ENCODE measurements at regions not wholly inside any gene's neighbourhood (a gene's known extent, or its start where the extent isn't known, plus 50 kb on each side); places are given as distances from the start of the nearest gene placed in this dataset.

DNA sequence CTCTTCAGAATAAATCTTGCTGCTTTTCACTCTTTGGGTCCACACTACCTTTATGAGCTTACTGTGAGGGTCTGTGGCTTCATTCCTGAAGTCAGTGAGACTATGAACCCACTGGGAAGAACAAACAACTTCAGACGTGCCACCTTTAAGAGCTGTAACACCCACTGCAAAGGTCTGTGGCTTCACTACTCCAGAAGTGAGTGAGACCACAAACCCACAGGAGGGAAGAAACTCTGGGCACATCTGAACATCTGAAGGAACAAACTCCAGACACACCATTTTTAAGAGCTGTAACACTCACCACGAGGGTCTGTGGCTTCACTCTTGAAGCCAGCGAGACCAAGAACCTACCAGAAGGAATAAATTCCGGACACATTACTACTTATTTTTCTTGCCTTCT, 964.1 kb upstream of the NXPH2 start:
- H4K8ac ChIP-seq (replicated peaks; ENCODE audit: insufficient read length, low read depth, low read length): no peak overlapping the region
- no peaks in the 10 kb centered on the region for H3K27me3 ChIP-seq (ENCODE audit: insufficient read depth, low read length)
- no peak overlapping the region for H3K9ac ChIP-seq (ENCODE audit: extremely low read depth, insufficient read length, low read length)
- H3K18ac ChIP-seq (ENCODE audit: insufficient read length, low read depth, low read length): no peak overlapping the region
- no peak overlapping the region for H3K4me3 Mint-ChIP-seq
- no peaks in the 10 kb centered on the region for H4K20me1 ChIP-seq (ENCODE audit: control insufficient read depth, insufficient read depth, insufficient read length)
- no peak for DNase-seq
- no peak overlapping the region for H3K4me2 ChIP-seq (ENCODE audit: insufficient read depth, insufficient read length, low read length)
- H3K4ac ChIP-seq (ENCODE audit: low read depth, low read length): no peak overlapping the region
- no peak overlapping the region for H2AK5ac ChIP-seq (ENCODE audit: insufficient read length, low read length)
- H2BK12ac ChIP-seq (ENCODE audit: insufficient read length, low read depth, low read length): no peak overlapping the region
- no peak overlapping the region for H2AFZ ChIP-seq (ENCODE audit: low read length)
- no peaks in the 10 kb centered on the region for H3K79me1 ChIP-seq (ENCODE audit: insufficient read depth, low read depth, low read length, poor library complexity, severe bottlenecking)
- H2BK5ac ChIP-seq (ENCODE audit: insufficient read length, low read length): no peak overlapping the region
- H3K56ac ChIP-seq (ENCODE audit: insufficient read length, low read depth, low read length): no peak overlapping the region
- no peaks in the 10 kb centered on the region for H3K27me3 Mint-ChIP-seq (ENCODE audit: low read depth)
- no peak overlapping the region for H3K27ac Mint-ChIP-seq
- H3K36me3 Mint-ChIP-seq (ENCODE audit: insufficient read depth in 1 of 3, low read depth in 3 of 3): peaks cover 4 to 5% (median 4%) of the 10 kb centered on the region in 3 experiments; a peak in 5 of 7 replicates
- H3K27ac ChIP-seq (ENCODE audit: insufficient read length, low read depth, low read length): no peak overlapping the region
- no peaks in the 10 kb centered on the region for H3K23me2 ChIP-seq (ENCODE audit: insufficient read length, low read depth, low read length, poor library complexity, severe bottlenecking)
- TF ChIP-seq CTCF (conservative IDR thresholded peaks at IDR 0.05): no peak
- no peak overlapping the region for H3T11ph ChIP-seq (ENCODE audit: low read length)
- no CpG with 5 or more reads among the region's 4 CpGs for WGBS (ENCODE audit: extremely low coverage, insufficient read length, low lambda C conversion rate)
- H3K14ac ChIP-seq (ENCODE audit: insufficient read depth, low read length): no peak overlapping the region
- no peak overlapping the region for H2BK20ac ChIP-seq (ENCODE audit: low read depth, low read length, poor library complexity, severe bottlenecking)
- peaks cover 2 to 4% of the 10 kb centered on the region in 2 experiments; a peak in 2 of 5 replicates for H3K9me3 Mint-ChIP-seq
- H3K79me2 ChIP-seq (ENCODE audit: insufficient read depth, low read length): no peaks in the 10 kb centered on the region
- H2BK15ac ChIP-seq (ENCODE audit: low read depth, low read length): no peak overlapping the region
- H3K4me1 Mint-ChIP-seq: peaks cover 10 to 15% of the 10 kb centered on the region in 2 experiments
- H3K9me3 ChIP-seq (ENCODE audit: control insufficient read depth, low read depth, low read length): no peaks in the 10 kb centered on the region
- H3K4me1 ChIP-seq (ENCODE audit: insufficient read depth, low read length): peaks cover 5% of the 10 kb centered on the region; the same call in 1 of the 2 replicates
- no peak overlapping the region for H4K5ac ChIP-seq (ENCODE audit: insufficient read length, low read depth, low read length)
- no peak overlapping the region for H4K91ac ChIP-seq (ENCODE audit: insufficient read length, low read depth, low read length)
- H2BK120ac ChIP-seq (ENCODE audit: low read depth, low read length, poor library complexity, severe bottlenecking): no peak overlapping the region
- no peak overlapping the region for H3K23ac ChIP-seq (ENCODE audit: insufficient read length, low read depth, low read length)
